ENCODE measurements at regions not wholly inside any gene's neighbourhood (a gene's known extent, or its start where the extent isn't known, plus 50 kb on each side); places are given as distances from the start of the nearest gene placed in this dataset.

DNA sequence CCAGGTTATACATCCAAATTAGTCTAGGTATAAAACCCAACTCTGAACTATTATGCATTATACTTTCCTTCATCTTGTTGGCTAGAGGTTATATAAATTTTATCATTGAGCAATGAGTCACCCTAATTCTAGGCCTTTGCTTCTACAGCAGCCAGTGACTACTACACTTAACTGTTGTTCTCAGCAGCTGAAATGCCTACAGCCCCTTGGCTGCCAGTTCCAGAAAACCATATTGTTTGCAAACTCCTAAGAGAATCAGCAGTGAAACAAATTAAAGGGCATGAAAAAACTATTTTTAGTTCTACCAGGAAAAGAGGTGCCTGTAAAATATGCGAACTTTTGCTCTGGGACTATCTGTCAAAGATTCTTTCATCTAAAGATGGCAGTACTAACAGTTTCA is 292.8 kb downstream of the FRK start:
- WGBS, 5 donors = 61 to 78% (median 71%) methylated on average over 1 of the region's 1 CpG

DNA sequence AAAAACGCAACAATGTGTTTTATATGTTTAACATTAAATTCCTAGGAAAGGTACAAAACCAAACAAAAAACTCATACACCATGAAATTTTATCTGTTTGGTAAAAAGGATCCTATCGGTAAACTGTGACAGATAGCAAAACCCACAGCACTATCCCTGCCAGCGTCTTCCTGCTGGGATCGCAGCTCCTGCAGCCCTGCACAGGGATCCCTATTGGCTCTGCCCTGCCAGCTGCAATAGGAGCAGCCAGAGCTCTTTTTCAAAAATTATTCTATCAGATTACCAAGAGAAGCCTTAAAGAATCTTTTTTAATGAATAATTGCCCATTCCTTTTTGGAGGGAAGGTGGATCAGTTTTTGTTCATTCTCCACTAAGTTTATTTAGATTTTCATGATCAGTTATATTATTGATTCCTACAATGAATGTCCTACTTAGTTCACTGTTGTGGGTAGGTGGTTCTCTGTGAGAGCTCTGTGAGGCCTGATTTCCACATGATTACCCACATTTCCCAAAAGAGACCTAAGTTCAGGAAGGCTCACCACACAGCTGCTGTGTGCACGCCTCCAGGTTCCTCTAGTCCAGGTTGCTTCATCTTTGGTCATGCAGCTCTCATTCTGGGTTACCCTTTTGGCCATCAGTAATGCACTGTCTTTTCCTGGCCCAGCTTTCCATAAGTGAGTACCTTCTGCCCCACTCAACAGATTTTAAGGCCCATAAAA is 293.8 kb downstream of the FRK start:
- intact Hi-C loops (cut with DNase I; ENCODE audit: low total_unique reads) = no loop called here
- no peaks in the 10 kb centered on the region for H3K36me3 ChIP-seq
- no peak for DNase-seq
- TF ChIP-seq POLR2A (IDR thresholded peaks at IDR 0.05) (no peak), POLR2AphosphoS5 (IDR thresholded peaks at IDR 0.05) (no peak)
- TF ChIP-seq, protein P1, sequence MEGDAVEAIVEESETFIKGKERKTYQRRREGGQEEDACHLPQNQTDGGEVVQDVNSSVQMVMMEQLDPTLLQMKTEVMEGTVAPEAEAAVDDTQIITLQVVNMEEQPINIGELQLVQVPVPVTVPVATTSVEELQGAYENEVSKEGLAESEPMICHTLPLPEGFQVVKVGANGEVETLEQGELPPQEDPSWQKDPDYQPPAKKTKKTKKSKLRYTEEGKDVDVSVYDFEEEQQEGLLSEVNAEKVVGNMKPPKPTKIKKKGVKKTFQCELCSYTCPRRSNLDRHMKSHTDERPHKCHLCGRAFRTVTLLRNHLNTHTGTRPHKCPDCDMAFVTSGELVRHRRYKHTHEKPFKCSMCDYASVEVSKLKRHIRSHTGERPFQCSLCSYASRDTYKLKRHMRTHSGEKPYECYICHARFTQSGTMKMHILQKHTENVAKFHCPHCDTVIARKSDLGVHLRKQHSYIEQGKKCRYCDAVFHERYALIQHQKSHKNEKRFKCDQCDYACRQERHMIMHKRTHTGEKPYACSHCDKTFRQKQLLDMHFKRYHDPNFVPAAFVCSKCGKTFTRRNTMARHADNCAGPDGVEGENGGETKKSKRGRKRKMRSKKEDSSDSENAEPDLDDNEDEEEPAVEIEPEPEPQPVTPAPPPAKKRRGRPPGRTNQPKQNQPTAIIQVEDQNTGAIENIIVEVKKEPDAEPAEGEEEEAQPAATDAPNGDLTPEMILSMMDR (IDR thresholded peaks at IDR 0.05 in 8 of 11, conservative IDR thresholded peaks at IDR 0.05 in 3 of 11) = no peak
- H3K27me3 ChIP-seq (replicated peaks in 1 of 7) = no peaks in the 10 kb centered on the region
- H3K9me3 ChIP-seq = peaks cover 0 to 12% (median 5%) of the 10 kb centered on the region in 8 donors
- H3K4me1 ChIP-seq = no peaks in the 10 kb centered on the region
- 80 to 91% (median 87%) methylated on average over 5 of the region's 5 CpGs for WGBS, 5 donors
- no peak overlapping the region for H3K4me3 ChIP-seq
- no peak overlapping the region for H3K27ac ChIP-seq

More for the DNA sequence above, 292.8 kb downstream of the FRK start:
- TF ChIP-seq, protein P1 (IDR thresholded peaks at IDR 0.05 in 8 of 11, conservative IDR thresholded peaks at IDR 0.05 in 3 of 11) = no peak
- Histone ChIP-seq H3K27me3 (replicated peaks in 1 of 7) (no peaks in the 10 kb centered on the region), H3K36me3 (no peaks in the 10 kb centered on the region), H3K4me3 (no peak overlapping the region), H3K27ac (no peak overlapping the region), H3K4me1 (no peaks in the 10 kb centered on the region), H3K9me3 (peaks cover 0 to 2% (median 0%) of the 10 kb centered on the region in 8 donors)
- intact Hi-C loops (cut with DNase I; ENCODE audit: low total_unique reads) = no loop called here
- no peak for DNase-seq

DNA sequence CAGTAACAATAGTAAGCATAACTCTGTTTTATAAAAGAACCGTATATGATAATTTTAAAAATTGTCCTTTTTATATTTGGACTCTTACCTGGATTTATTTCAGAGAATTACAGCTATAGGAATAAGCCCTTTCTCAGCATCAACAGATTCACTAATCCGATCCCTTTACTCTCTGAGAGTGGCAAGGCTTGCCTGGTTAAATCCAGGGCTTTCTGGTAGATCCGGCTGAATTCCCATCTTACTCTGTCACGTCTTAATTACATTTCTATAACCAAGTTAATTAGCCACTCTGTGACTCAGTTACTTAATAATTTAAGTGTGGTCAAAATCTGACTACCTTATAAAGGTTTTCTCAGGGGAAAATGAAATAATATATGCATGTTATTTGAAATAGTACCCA is 294.7 kb downstream of the FRK start:
- 79 to 86% (median 85%) methylated on average over 4 of the region's 4 CpGs for WGBS, 5 donors
- TF ChIP-seq, protein P1 (IDR thresholded peaks at IDR 0.05 in 8 of 11, conservative IDR thresholded peaks at IDR 0.05 in 3 of 11) = no peak
- TF ChIP-seq POLR2AphosphoS5 (IDR thresholded peaks at IDR 0.05) (no peak), POLR2A (IDR thresholded peaks at IDR 0.05) (no peak)
- no peaks in the 10 kb centered on the region for H3K27me3 ChIP-seq (replicated peaks in 1 of 7)
- H3K4me3 ChIP-seq = no peak overlapping the region
- H3K9me3 ChIP-seq = peaks cover 0 to 15% (median 7%) of the 10 kb centered on the region in 8 donors
- H3K27ac ChIP-seq = no peak overlapping the region
- H3K4me1 ChIP-seq = no peaks in the 10 kb centered on the region
- DNase-seq = no peak
- intact Hi-C loops (cut with DNase I; ENCODE audit: low total_unique reads) = no loop called here
- no peaks in the 10 kb centered on the region for H3K36me3 ChIP-seq

DNA sequence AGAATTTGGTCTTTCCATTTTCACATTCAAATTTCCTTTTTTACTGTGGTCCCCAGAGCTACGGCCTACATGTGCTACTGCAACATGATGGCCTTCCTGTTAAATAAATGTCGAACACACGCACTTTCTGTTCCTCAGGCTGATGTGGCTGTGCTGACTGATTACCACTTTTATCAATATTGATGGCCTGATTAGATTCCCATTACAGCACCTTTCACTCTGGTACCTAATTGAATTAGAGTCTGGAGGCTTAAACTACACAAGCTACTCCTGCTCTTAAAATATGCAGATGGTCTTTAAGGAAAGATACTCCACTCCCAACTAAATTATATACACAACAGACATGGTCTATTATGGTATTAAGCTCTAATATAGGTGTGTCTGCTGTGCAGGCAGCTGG is 301.6 kb downstream of the FRK start:
- no peak for DNase-seq
- 81 to 92% (median 89%) methylated on average over 3 of the region's 3 CpGs for WGBS, 5 donors
- Histone ChIP-seq H3K4me1 (no peaks in the 10 kb centered on the region), H3K36me3 (no peaks in the 10 kb centered on the region), H3K9me3 (peaks cover 0 to 15% (median 7%) of the 10 kb centered on the region in 8 donors), H3K4me3 (no peak overlapping the region), H3K27ac (no peak overlapping the region), H3K27me3 (replicated peaks in 1 of 7) (no peaks in the 10 kb centered on the region)
- TF ChIP-seq POLR2A (IDR thresholded peaks at IDR 0.05) (no peak), POLR2AphosphoS5 (IDR thresholded peaks at IDR 0.05) (no peak)
- TF ChIP-seq, protein P1 (IDR thresholded peaks at IDR 0.05 in 8 of 11, conservative IDR thresholded peaks at IDR 0.05 in 3 of 11) = no peak
- intact Hi-C loops (cut with DNase I; ENCODE audit: low total_unique reads) = no loop called here
